DOHH2 (cell line): ENCODE measurements at regions not wholly inside any gene's neighbourhood (a gene's known extent, or its start where the extent isn't known, plus 50 kb on each side); places are given as distances from the start of the nearest gene placed in this dataset.
"Not testable (repeated sequence)": the region's sequence is repeated elsewhere in the genome, so short reads cannot be mapped to it uniquely, and the experiment has no call there.

Experiments used
- H3F3A ChIP-seq: fragments of 200-600 bp; sonication (generic), shearing (Covaris generic); 2 replicates; pipeline ENCODE4 v1.6.0; 2016; ENCODE audit warnings: antibody characterized with exemption, mild to moderate bottlenecking; ENCODE audit not compliant: control insufficient read depth, insufficient read depth
- H3K27ac ChIP-seq: fragments of 200-600 bp; sonication (generic); 2 replicates; pipeline ENCODE4 v1.5.1; 2014; ENCODE audit warnings: low read depth, mild to moderate bottlenecking, low read length, moderate library complexity
- H3K27me3 ChIP-seq: fragments of 200-600 bp; sonication (generic); 2 replicates; pipeline ENCODE4 v1.6.1; 2014; ENCODE audit warnings: mild to moderate bottlenecking, low read length, mixed read lengths; ENCODE audit not compliant: control insufficient read depth
- H3K36me3 ChIP-seq: fragments of 200-600 bp; sonication (generic); 2 replicates; pipeline ENCODE4 v1.6.1; 2014; ENCODE audit warnings: mild to moderate bottlenecking, low read length, moderate library complexity, mixed read lengths; ENCODE audit not compliant: control insufficient read depth
- H3K4me1 ChIP-seq: fragments of 200-600 bp; sonication (generic); 2 replicates; pipeline ENCODE4 v1.6.1; 2014; ENCODE audit warnings: mild to moderate bottlenecking, low read length, mixed read lengths; ENCODE audit not compliant: control insufficient read depth
- H3K4me2 ChIP-seq: fragments of 200-600 bp; sonication (generic); 2 replicates; pipeline ENCODE4 v1.6.0; 2014; ENCODE audit warnings: mild to moderate bottlenecking, low read length, moderate library complexity
- H3K4me3 ChIP-seq: fragments of 200-600 bp; sonication (generic); 2 replicates; pipeline ENCODE4 v1.5.1; 2014; ENCODE audit warnings: mild to moderate bottlenecking, low read length, mixed read lengths
- H3K79me2 ChIP-seq: fragments of 200-600 bp; sonication (generic); 2 replicates; pipeline ENCODE4 v1.6.1; 2014; ENCODE audit warnings: mild to moderate bottlenecking, low read length, mixed read lengths; ENCODE audit not compliant: control insufficient read depth
- H3K9me2 ChIP-seq: fragments of 200-600 bp; sonication (generic); replicated peaks from 2 replicates; pipeline ENCODE4 v1.6.1; 2014; ENCODE audit warnings: mild to moderate bottlenecking, low read length, mixed read lengths; ENCODE audit not compliant: control insufficient read depth
- H3K9me3 ChIP-seq: fragments of 200-600 bp; sonication (generic); 2 replicates; pipeline ENCODE4 v1.6.1; 2014; ENCODE audit warnings: antibody characterized with exemption, low read length, mixed read lengths; ENCODE audit not compliant: control insufficient read depth, insufficient read depth
- H4K20me1 ChIP-seq: fragments of 200-600 bp; sonication (generic); 2 replicates; pipeline ENCODE4 v1.6.0; 2014; ENCODE audit warnings: low read depth, mild to moderate bottlenecking, antibody characterized with exemption, low read length, moderate library complexity; ENCODE audit not compliant: control insufficient read depth, insufficient read depth
- EZH2phosphoT487 ChIP-seq: fragments of 200-600 bp; sonication (generic); IDR thresholded peaks from 2 replicates; pipeline ENCODE4 v1.6.1; 2017; ENCODE audit warnings: borderline replicate concordance, mild to moderate bottlenecking, antibody characterized with exemption, low read length, moderate library complexity, mixed read lengths
- TF ChIP-seq, protein P1 (sequence below): fragments of 200-600 bp; sonication (generic); IDR thresholded peaks from one replicate; pipeline ENCODE4 v1.5.1; 2014; ENCODE audit warnings: antibody characterized with exemption, mild to moderate bottlenecking, low read depth, low read length; ENCODE audit not compliant: poor library complexity, severe bottlenecking

DNA sequence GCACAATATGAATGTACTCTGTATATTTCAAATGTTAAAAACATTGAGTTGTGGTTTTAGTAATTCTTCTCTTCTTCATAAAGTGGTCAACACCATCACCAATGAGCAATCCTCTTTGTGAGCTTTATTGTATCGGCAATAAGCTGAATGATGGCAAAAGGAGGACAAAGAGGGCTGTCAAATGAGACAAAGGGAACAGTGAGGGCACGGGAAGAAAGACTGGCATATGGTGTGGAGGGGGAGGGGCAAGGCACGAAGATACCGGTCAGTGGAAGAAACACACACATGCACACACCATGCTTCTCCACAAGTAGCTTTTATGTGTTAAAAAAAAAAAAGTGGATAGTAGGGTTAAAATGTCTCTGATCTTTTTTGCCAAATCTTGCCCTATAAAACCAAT is 506.8 kb upstream of the CITED2 start:
- Histone ChIP-seq H4K20me1 (no peaks in the 10 kb centered on the region), H3K27ac (no peak overlapping the region), H3K4me2 (no peak overlapping the region), H3K9me3 (no peaks in the 10 kb centered on the region), H3K9me2 (no peaks in the 10 kb centered on the region), H3F3A (no peaks in the 10 kb centered on the region), H3K27me3 (no peaks in the 10 kb centered on the region), H3K4me3 (no peak overlapping the region), H3K4me1 (no peaks in the 10 kb centered on the region), H3K79me2 (no peaks in the 10 kb centered on the region), H3K36me3 (no peaks in the 10 kb centered on the region)
- TF ChIP-seq, protein P1, sequence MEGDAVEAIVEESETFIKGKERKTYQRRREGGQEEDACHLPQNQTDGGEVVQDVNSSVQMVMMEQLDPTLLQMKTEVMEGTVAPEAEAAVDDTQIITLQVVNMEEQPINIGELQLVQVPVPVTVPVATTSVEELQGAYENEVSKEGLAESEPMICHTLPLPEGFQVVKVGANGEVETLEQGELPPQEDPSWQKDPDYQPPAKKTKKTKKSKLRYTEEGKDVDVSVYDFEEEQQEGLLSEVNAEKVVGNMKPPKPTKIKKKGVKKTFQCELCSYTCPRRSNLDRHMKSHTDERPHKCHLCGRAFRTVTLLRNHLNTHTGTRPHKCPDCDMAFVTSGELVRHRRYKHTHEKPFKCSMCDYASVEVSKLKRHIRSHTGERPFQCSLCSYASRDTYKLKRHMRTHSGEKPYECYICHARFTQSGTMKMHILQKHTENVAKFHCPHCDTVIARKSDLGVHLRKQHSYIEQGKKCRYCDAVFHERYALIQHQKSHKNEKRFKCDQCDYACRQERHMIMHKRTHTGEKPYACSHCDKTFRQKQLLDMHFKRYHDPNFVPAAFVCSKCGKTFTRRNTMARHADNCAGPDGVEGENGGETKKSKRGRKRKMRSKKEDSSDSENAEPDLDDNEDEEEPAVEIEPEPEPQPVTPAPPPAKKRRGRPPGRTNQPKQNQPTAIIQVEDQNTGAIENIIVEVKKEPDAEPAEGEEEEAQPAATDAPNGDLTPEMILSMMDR: no peak
- TF ChIP-seq EZH2phosphoT487: no peak

DNA sequence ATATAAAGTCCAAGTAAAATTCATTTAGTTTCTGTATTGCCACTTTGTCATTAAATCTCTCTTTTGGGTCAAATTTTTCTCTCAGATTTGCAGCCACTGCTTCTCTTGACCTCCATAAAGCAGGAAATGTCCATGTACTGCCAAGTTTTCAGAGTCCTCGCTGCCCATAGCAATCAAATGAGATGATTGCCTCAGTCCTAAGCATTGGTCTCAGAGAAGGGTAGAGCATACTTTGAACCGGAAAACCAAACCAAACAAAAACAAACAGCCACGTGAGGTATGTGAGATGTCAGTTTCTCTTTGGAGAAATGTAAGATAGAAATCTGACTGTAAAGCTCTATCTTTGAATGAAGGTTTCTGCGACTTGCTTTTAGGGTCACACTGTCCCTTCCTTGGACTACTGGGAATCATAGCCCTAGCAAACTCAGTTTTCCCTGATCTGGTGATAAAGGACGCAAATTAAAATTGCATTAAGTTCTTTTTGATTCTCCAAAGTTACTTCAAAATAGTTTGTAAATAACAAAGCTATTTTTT is 505.4 kb upstream of the CITED2 start:
- TF ChIP-seq, protein P1: no peak
- TF ChIP-seq EZH2phosphoT487: no peak

DNA sequence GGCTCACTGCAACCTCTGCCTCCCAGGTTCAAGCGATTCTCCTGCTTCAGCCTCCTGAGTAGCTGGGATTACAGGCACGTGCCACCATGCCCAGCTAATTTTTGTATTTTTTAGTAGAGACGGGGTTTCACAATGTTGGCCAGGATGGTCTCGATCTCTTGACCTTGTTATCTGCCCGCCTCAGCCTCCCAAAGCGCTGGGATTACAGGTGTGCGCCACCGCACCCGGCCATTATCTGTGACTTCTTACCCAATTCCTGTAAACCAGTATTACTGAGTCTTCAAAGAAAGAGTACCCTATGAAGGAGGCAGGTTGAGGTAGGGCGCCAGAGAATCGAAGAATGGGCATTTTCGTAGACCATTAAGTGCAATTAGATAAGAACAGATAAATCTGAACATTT is 504.8 kb upstream of the CITED2 start:
- not testable (repeated sequence) for H3K27ac ChIP-seq, H3K9me2 ChIP-seq, H3K4me3 ChIP-seq, H3K36me3 ChIP-seq, H3K4me2 ChIP-seq, H3K79me2 ChIP-seq, H4K20me1 ChIP-seq, H3K9me3 ChIP-seq, H3K4me1 ChIP-seq, H3K27me3 ChIP-seq, H3F3A ChIP-seq

More for the DNA sequence above, 505.4 kb upstream of the CITED2 start:
- H3K27me3 ChIP-seq: no peaks in the 10 kb centered on the region
- no peak overlapping the region for H3K4me3 ChIP-seq
- no peaks in the 10 kb centered on the region for H3F3A ChIP-seq
- H3K9me3 ChIP-seq: no peaks in the 10 kb centered on the region
- no peak overlapping the region for H3K4me2 ChIP-seq
- no peaks in the 10 kb centered on the region for H3K9me2 ChIP-seq
- no peaks in the 10 kb centered on the region for H3K79me2 ChIP-seq
- no peak overlapping the region for H3K27ac ChIP-seq
- no peaks in the 10 kb centered on the region for H3K36me3 ChIP-seq
- no peaks in the 10 kb centered on the region for H3K4me1 ChIP-seq
- no peaks in the 10 kb centered on the region for H4K20me1 ChIP-seq

DNA sequence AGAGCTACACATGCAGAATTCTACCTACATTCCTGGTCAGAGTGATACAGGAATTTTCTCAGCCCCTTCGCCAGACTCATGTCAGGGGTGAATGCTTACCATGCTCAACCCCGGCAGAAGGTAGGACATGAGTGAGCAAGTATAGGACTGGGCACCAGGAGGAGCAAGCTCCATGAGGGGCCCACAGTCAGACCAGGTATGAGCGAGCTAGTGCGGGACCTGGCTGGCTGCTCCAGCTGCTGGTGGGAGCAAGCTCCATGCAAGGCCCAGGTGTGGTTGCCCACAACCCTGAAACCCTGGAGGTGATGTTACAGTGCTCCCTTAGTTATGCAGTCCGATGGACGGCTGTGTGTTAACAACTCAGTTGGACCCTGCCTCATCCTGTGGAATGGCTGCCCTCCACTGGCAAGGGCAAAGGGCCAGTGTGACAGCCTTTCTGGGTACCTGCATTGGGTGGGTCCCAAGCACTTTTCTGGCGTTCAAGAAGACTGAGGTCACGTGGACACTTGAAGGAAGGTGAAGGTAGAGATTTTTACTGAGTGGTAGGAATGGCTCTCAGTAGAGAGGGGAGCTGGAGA is 503.5 kb upstream of the CITED2 start:
- TF ChIP-seq, protein P1: no peak
- TF ChIP-seq EZH2phosphoT487: no peak
- Histone ChIP-seq H3K79me2 (no peaks in the 10 kb centered on the region), H4K20me1 (no peaks in the 10 kb centered on the region), H3F3A (no peaks in the 10 kb centered on the region), H3K4me3 (no peak overlapping the region), H3K9me2 (no peaks in the 10 kb centered on the region), H3K9me3 (no peaks in the 10 kb centered on the region), H3K4me2 (no peak overlapping the region), H3K27me3 (no peaks in the 10 kb centered on the region), H3K36me3 (no peaks in the 10 kb centered on the region), H3K4me1 (no peaks in the 10 kb centered on the region), H3K27ac (no peak overlapping the region)
